D341Med (cell line): ENCODE measurements at regions not wholly inside any gene's neighbourhood (a gene's known extent, or its start where the extent isn't known, plus 50 kb on each side); places are given as distances from the start of the nearest gene placed in this dataset.

Experiments used
- DNase-seq: peaks from one replicate; pipeline ENCODE4 v3.0.0; 2012; ENCODE audit warnings: low spot score

- no peak for DNase-seq
Measured at GRCh38 chr18:47333926-47334635, 82.6 kb upstream of the SKOR2 start.

GRCh38 chr18:47331641-47332040 is 80.2 kb upstream of the SKOR2 start:
- no peak for DNase-seq

- DNase-seq = no peak
Measured at GRCh38 chr18:47331026-47331425, 79.6 kb upstream of the SKOR2 start.

- DNase-seq = no peak
Measured at GRCh38 chr18:47323158-47323557, 71.7 kb upstream of the SKOR2 start.

GRCh38 chr18:47321815-47322214 is 70.4 kb upstream of the SKOR2 start:
- no peak for DNase-seq

GRCh38 chr18:47317824-47318508 is 66.5 kb upstream of the SKOR2 start:
- DNase-seq = no peak

- no peak for DNase-seq
Measured at GRCh38 chr18:47316924-47317323, 65.5 kb upstream of the SKOR2 start.

- DNase-seq = no peak
Measured at GRCh38 chr18:47313901-47314300, 62.4 kb upstream of the SKOR2 start.

GRCh38 chr18:47311585-47311984 is 60.1 kb upstream of the SKOR2 start:
- DNase-seq = no peak
